Mesenchymal stem cell (in vitro differentiated cells and primary cell): ENCODE measurements at regions not wholly inside any gene's neighbourhood (a gene's known extent, or its start where the extent isn't known, plus 50 kb on each side); places are given as distances from the start of the nearest gene placed in this dataset.

Source experiments
- DNase-seq: peaks from one replicate; pipeline ENCODE4 v3.0.0-alpha.2; 2013
- H2AFZ ChIP-seq: one replicate; pipeline ENCODE4 v1.6.1; 2013; ENCODE audit warnings: low read depth, mild to moderate bottlenecking, control low read depth, inconsistent platforms, low read length, moderate library complexity
- H2AK5ac ChIP-seq: 2 replicates; pipeline ENCODE4 v1.6.1; 2013; ENCODE audit warnings: low read length, moderate library complexity, mild to moderate bottlenecking, inconsistent platforms; ENCODE audit not compliant: severe bottlenecking
- H2BK120ac ChIP-seq: one replicate; pipeline ENCODE4 v1.6.1; 2013; ENCODE audit warnings: low read depth, mild to moderate bottlenecking, inconsistent platforms, low read length, moderate library complexity
- H2BK12ac ChIP-seq, 2 experiments: one replicate each; pipeline ENCODE4 v1.6.1; 2013; ENCODE audit warnings: inconsistent platforms in 2 of 2, low read length in 2 of 2, mild to moderate bottlenecking in 2 of 2, moderate library complexity in 2 of 2, control low read depth in 1 of 2
- H2BK15ac ChIP-seq: one replicate; pipeline ENCODE4 v1.6.1; 2013; ENCODE audit warnings: mild to moderate bottlenecking, low read depth, inconsistent platforms; ENCODE audit not compliant: poor library complexity, severe bottlenecking
- H2BK5ac ChIP-seq: 2 replicates; pipeline ENCODE4 v1.6.1; 2013; ENCODE audit warnings: low read depth, mild to moderate bottlenecking, low read length, control low read depth, inconsistent platforms; ENCODE audit not compliant: poor library complexity, severe bottlenecking
- H3K14ac ChIP-seq, 2 experiments: one replicate each; pipeline ENCODE4 v1.6.1; 2013; ENCODE audit warnings: inconsistent platforms in 2 of 2, low read length in 2 of 2, control low read depth in 1 of 2, mild to moderate bottlenecking in 1 of 2, moderate library complexity in 1 of 2
- H3K18ac ChIP-seq, 2 experiments: one replicate each; pipeline ENCODE4 v1.6.1; 2013; ENCODE audit warnings: inconsistent platforms in 2 of 2, low read length in 2 of 2, control low read depth in 1 of 2, low read depth in 1 of 2, mild to moderate bottlenecking in 1 of 2
- H3K23ac ChIP-seq, 2 experiments: one replicate each; pipeline ENCODE4 v1.6.1; 2013; ENCODE audit warnings: inconsistent platforms in 2 of 2, low read length in 2 of 2, mild to moderate bottlenecking in 2 of 2, moderate library complexity in 2 of 2, control low read depth in 1 of 2
- H3K27ac ChIP-seq: 2 replicates; pipeline ENCODE4 v1.5.1; 2013; ENCODE audit warnings: mild to moderate bottlenecking, moderate library complexity, low read length, control low read depth, inconsistent platforms; ENCODE audit not compliant: poor library complexity, severe bottlenecking
- H3K27me3 ChIP-seq, 2 experiments: 2 replicates each; pipeline versions ENCODE4 v1.6.1 to v1.7.0; 2013; ENCODE audit warnings: low read length in 2 of 2, mild to moderate bottlenecking in 2 of 2, moderate library complexity in 2 of 2, control low read depth in 1 of 2, inconsistent platforms in 1 of 2; ENCODE audit not compliant: control insufficient read depth in 1 of 2, insufficient read depth in 1 of 2
- H3K36me3 ChIP-seq, 2 experiments: 2 replicates each; pipeline versions ENCODE4 v1.6.1 to v1.7.0; 2013; ENCODE audit warnings: low read length in 2 of 2, control low read depth in 1 of 2, inconsistent platforms in 1 of 2, low read depth in 1 of 2, mild to moderate bottlenecking in 1 of 2; ENCODE audit not compliant: insufficient read depth in 2 of 2, control insufficient read depth in 1 of 2
- H3K4ac ChIP-seq, 2 experiments: one replicate each; pipeline ENCODE4 v1.6.1; 2013; ENCODE audit warnings: inconsistent platforms in 2 of 2, low read length in 2 of 2, mild to moderate bottlenecking in 2 of 2, moderate library complexity in 2 of 2, control low read depth in 1 of 2, low read depth in 1 of 2
- H3K4me1 ChIP-seq: 2 replicates; pipeline ENCODE4 v1.6.1; 2013; ENCODE audit warnings: low read depth, low read length, control low read depth; ENCODE audit not compliant: control insufficient read depth, insufficient read depth
- H3K4me2 ChIP-seq: 2 replicates; pipeline ENCODE4 v1.6.1; 2013; ENCODE audit warnings: low read length, mild to moderate bottlenecking, inconsistent platforms; ENCODE audit not compliant: poor library complexity, severe bottlenecking
- H3K4me3 ChIP-seq, 2 experiments: 2 replicates each; pipeline versions ENCODE4 v1.5.1 to v1.7.0; 2013; ENCODE audit warnings: low read length in 2 of 2, mild to moderate bottlenecking in 2 of 2, control low read depth in 1 of 2, low read depth in 1 of 2; ENCODE audit not compliant: insufficient read depth in 1 of 2
- H3K79me1 ChIP-seq: replicated peaks from 2 replicates; pipeline ENCODE4 v1.6.1; 2013; ENCODE audit warnings: mild to moderate bottlenecking, control low read depth, low read length, inconsistent platforms; ENCODE audit not compliant: poor library complexity, severe bottlenecking
- H3K9ac ChIP-seq: 2 replicates; pipeline ENCODE4 v1.7.0; 2013; ENCODE audit warnings: mild to moderate bottlenecking, low read length, moderate library complexity
- H3K9me3 ChIP-seq: 2 replicates; pipeline ENCODE4 v1.7.0; 2013; ENCODE audit warnings: mild to moderate bottlenecking, low read length; ENCODE audit not compliant: control insufficient read depth
- H4K8ac ChIP-seq: one replicate; pipeline ENCODE4 v1.6.1; 2013; ENCODE audit warnings: inconsistent platforms, mild to moderate bottlenecking, low read length, moderate library complexity
- H4K91ac ChIP-seq: one replicate; pipeline ENCODE4 v1.6.1; 2013; ENCODE audit warnings: mild to moderate bottlenecking, low read length, inconsistent platforms
- WGBS: methylation state at CpG from one replicate; pipeline ENCODE4 v1.1.7; 2013; ENCODE audit warnings: mixed read lengths; 5-methylcytosine and 5-hydroxymethylcytosine counted together

- Histone ChIP-seq H3K27ac (no peak overlapping the region), H3K79me1 (no peaks in the 10 kb centered on the region), H3K4me3 (no peak overlapping the region), H3K4me1 (no peaks in the 10 kb centered on the region), H2BK5ac (no peak overlapping the region), H2BK120ac (no peak overlapping the region), H3K23ac (no peak overlapping the region), H3K18ac (no peak overlapping the region), H3K36me3 (no peaks in the 10 kb centered on the region), H3K14ac (no peak overlapping the region), H3K4me2 (no peak overlapping the region), H2BK12ac (no peak overlapping the region), H2BK15ac (no peak overlapping the region), H3K9me3 (peaks cover 3% of the 10 kb centered on the region), H3K4ac (no peak overlapping the region), H2AFZ (no peak overlapping the region), H4K8ac (no peak overlapping the region), H3K9ac (no peak overlapping the region), H2AK5ac (no peak overlapping the region), H4K91ac (no peak overlapping the region), H3K27me3 (peaks cover 0 to 54% of the 10 kb centered on the region in 2 experiments)
- no peak for DNase-seq
- 62% methylated on average over 4 of the region's 9 CpGs for WGBS
These were observed 308.1 kb downstream of the CDH26 start for GRCh38 chr20:60266177-60266823.

GRCh38 chr20:60268491-60268890 is 310.3 kb downstream of the CDH26 start:
- Histone ChIP-seq H3K27me3 (peaks cover 0 to 64% of the 10 kb centered on the region in 2 experiments), H3K9ac (no peak overlapping the region), H3K27ac (no peak overlapping the region), H3K9me3 (peaks cover 3% of the 10 kb centered on the region), H3K36me3 (no peaks in the 10 kb centered on the region), H3K4me2 (no peak overlapping the region), H2BK5ac (no peak overlapping the region), H2AK5ac (no peak overlapping the region), H2BK15ac (no peak overlapping the region), H2AFZ (no peak overlapping the region), H3K18ac (no peak overlapping the region), H2BK12ac (no peak overlapping the region), H3K23ac (no peak overlapping the region), H4K91ac (no peak overlapping the region), H3K14ac (no peak overlapping the region), H3K79me1 (no peaks in the 10 kb centered on the region), H3K4ac (no peak overlapping the region), H3K4me3 (no peak overlapping the region), H2BK120ac (no peak overlapping the region), H4K8ac (no peak overlapping the region), H3K4me1 (no peaks in the 10 kb centered on the region)
- no peak for DNase-seq
- WGBS = 73% methylated on average over 4 of the region's 4 CpGs

- 77% methylated on average over 7 of the region's 7 CpGs for WGBS
These were observed 311.4 kb downstream of the CDH26 start for GRCh38 chr20:60269573-60270162.

GRCh38 chr20:60270341-60270740 is 312.1 kb downstream of the CDH26 start:
- Histone ChIP-seq H3K9ac (no peak overlapping the region), H3K23ac (no peak overlapping the region), H3K9me3 (peaks cover 3% of the 10 kb centered on the region), H3K36me3 (no peaks in the 10 kb centered on the region), H2BK5ac (no peak overlapping the region), H4K91ac (no peak overlapping the region), H2AK5ac (no peak overlapping the region), H2BK12ac (no peak overlapping the region), H3K4me2 (no peak overlapping the region), H2AFZ (no peak overlapping the region), H3K27ac (no peak overlapping the region), H3K4me3 (no peak overlapping the region), H3K18ac (no peak overlapping the region), H2BK120ac (no peak overlapping the region), H3K4me1 (no peaks in the 10 kb centered on the region), H4K8ac (no peak overlapping the region), H3K27me3 (peaks cover 0 to 57% of the 10 kb centered on the region in 2 experiments), H2BK15ac (no peak overlapping the region), H3K4ac (no peak overlapping the region), H3K14ac (no peak overlapping the region), H3K79me1 (no peaks in the 10 kb centered on the region)
- DNase-seq = no peak
- WGBS = 69% methylated on average over 4 of the region's 4 CpGs

More at GRCh38 chr20:60269573-60270162, 311.4 kb downstream of the CDH26 start:
- no peak overlapping the region for H2AFZ ChIP-seq
- no peak overlapping the region for H3K23ac ChIP-seq
- DNase-seq = no peak
- no peak overlapping the region for H2AK5ac ChIP-seq
- no peak overlapping the region for H2BK5ac ChIP-seq
- H3K27ac ChIP-seq = no peak overlapping the region
- H4K8ac ChIP-seq = no peak overlapping the region
- H3K9me3 ChIP-seq = peaks cover 3% of the 10 kb centered on the region
- no peak overlapping the region for H2BK15ac ChIP-seq
- no peaks in the 10 kb centered on the region for H3K36me3 ChIP-seq
- no peak overlapping the region for H4K91ac ChIP-seq
- H3K79me1 ChIP-seq = no peaks in the 10 kb centered on the region
- no peak overlapping the region for H3K4me2 ChIP-seq
- no peak overlapping the region for H3K14ac ChIP-seq
- no peak overlapping the region for H3K9ac ChIP-seq
- H3K27me3 ChIP-seq = peaks cover 0 to 64% of the 10 kb centered on the region in 2 experiments
- H2BK12ac ChIP-seq = no peak overlapping the region
- no peak overlapping the region for H3K18ac ChIP-seq
- H2BK120ac ChIP-seq = no peak overlapping the region
- H3K4ac ChIP-seq = no peak overlapping the region
- H3K4me1 ChIP-seq = no peaks in the 10 kb centered on the region
- no peak overlapping the region for H3K4me3 ChIP-seq
